HG03354 (cell line): ENCODE measurements at regions not wholly inside any gene's neighbourhood (a gene's known extent, or its start where the extent isn't known, plus 50 kb on each side); places are given as distances from the start of the nearest gene placed in this dataset.
"Not testable (repeated sequence)": the region's sequence is repeated elsewhere in the genome, so short reads cannot be mapped to it uniquely, and the experiment has no call there.

Source experiments
- ATAC-seq: cut with Tn5 transposase; IDR thresholded peaks from one replicate; pipeline ENCODE4 v1.9.1; 2021; ENCODE audit warnings: mild to moderate bottlenecking; ENCODE audit not compliant: unreplicated experiment, poor library complexity, severe bottlenecking

GRCh38 chr5:68849103-68849502, 244.7 kb upstream of the SLC30A5 start:
- ATAC-seq: no peak

DNA sequence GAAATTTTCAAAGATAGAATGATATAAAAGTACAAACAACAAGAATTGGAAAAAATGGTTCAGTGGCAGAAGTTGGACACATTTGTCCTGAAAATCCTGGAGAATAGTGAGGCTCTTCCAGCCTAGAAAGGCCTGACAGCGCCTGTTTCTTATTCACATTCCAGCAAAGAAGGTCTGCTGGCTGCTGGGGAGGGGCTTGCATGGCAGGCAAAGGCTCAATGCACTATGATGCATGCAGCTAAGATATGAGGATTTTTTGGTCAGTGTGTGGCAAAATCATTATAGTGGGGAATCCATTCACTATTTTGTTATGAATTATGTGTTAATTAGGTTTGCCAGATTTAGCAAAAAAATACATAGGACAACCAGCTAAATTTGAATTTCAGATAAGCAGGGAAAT, 243.9 kb upstream of the SLC30A5 start:
- ATAC-seq: no peak

DNA sequence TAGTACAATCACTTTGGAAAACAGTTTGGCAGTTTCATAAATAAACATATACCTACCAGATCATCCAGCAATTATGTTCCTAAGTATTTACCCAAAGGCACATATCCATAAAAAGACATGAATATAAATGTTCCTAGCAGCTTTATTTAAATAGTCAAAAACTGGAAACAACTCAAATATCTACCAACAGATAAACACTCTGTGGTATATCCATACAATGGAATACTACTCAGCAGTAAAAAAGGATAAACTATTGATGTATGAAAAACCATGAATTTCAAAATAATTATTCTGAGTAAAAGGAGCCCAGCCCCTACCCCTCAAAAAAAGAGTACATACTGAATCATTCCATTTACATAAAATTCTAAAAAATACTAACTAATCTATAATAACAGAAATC, 232.7 kb upstream of the SLC30A5 start:
- no peak for ATAC-seq

DNA sequence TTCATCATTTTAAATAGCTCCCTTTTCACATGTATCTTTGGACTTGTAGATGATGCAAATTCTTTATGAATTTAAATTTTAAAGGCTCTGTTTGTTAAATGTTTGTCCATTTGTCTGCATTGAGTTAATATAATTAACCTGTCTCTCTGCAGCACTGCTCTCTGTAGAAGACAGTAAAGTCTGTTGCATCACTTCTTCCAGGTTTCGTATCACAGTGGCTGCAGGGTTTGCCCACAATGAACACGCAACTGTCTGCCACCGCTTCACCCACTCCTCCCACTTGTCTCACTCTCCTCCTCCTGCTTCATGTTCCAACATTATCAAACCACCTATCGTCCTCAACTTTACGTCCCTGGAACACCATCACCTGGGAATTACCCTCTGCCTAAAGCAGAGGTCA, 231.3 kb upstream of the SLC30A5 start:
- ATAC-seq: no peak

DNA sequence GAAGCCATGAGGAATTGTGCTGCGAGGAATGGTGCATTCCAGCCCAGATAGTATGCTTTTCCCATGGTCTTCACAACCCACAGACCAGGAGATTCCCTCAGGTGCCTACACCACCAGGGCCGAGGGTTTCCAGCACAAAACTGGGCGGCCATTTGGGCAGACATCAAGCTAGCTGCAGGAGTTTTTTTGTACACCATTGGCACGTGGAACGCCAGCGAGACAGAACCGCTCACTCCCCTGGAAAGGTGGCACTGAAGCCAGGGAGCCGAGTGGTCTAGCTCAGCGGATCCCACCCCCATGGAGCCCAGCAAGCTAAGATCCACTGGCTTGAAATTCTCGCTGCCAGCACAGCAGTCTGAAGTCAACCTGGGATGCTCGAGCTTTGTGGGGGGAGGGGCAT, 228.6 kb upstream of the SLC30A5 start:
- not testable (repeated sequence) for ATAC-seq

DNA sequence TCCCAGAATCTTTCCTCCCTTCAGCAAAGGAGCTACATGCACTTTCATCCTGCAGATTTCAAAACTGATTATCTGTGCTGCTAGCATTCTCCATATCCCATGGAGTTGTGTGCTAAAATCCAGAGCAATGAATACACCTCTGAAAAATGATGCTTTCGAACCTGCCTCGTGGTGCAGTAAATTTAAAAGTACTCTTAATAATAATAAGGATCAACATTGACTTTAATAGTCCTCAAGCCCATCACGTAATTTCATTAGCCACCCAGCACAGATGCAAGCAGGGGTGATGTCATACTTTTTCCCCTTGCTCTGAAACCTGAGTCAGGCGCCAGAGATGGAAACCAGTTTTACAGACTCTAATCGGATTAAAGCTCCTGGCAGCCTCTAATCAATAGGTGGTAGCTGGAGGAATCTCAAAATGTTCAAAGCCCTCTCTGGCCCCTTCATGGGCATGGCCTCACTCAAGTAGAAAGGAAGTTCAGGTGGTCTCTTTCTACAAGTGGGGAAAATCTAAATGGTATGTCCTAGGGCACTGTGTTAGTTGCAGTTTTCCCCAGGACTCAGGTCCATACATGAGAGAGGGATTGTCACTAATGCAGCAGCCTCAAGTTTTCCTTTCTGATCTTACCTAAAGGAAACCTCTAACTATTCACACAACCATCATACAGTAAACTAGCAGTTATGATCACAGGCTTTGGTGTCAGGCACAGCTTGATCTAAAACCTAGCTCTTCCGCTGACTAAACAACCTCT, 221.6 kb upstream of the SLC30A5 start:
- no peak for ATAC-seq

DNA sequence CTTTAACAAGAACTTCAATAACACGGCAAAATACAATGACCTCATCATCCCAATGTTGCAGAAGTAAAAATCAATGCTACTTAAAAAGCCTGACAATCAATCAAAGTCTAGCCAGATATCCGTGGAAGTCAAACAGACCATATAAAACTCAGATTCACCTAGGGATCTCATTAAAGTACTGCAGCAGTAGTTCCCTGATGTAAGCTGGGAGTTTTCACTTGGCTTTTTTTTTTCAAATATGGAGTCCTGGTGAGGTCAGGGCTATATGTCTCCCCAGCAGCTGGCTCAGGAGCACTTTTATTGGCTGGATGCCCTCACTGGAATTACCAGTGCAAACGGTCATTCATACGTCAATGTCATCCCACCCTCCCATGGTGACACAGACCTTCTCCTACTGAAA, 220.6 kb upstream of the SLC30A5 start:
- no peak for ATAC-seq

- no peak for ATAC-seq
Measured at GRCh38 chr5:68875351-68875750, 218.5 kb upstream of the SLC30A5 start.

DNA sequence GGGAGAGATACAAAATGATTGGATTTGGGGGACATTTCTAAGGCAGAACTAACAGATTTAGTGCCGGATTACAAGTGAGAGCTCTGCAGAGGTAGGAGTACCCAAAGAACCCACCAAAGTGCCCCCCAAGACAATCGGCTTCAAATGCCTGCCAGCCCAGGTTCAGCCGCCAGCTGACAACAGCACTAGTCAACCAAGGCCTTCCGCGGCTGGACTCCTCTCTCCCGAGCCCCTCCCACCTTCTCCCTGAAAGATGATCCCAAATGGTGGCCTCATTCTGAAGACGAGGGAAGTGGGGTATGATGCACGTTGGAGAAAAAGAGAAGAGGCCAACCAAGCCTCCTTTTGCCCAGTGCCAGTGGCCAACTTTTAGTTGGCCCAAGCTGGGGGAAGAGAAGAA, 210.4 kb upstream of the SLC30A5 start:
- ATAC-seq: no peak

DNA sequence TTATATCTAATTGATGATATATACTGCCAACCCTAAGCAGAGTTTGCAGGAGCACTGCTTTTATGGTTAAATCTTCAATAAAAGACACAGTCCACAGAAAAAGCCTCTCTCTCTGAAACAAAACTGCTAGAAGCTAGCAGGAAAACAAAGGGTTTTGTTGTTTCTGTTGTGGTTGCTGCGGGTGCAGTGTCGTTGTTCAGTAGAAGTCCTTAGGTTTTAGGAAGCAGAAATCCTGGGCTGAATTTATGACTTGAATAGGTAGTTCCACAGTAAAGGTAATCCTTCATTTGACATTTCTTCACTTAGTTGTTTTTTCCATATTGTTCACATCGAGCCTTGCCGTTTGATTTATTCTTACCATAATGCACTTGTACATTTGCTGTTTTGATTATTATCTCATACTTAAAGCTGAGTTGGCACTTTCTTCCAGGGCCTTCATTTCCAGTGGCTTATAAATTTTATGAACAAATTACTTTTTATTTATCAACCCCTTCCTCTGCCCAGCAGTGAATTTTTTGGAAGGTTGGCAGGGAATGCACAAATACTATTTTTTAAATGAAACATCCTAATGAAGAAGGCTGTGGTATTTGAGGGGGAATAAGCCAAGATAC, 209.6 kb upstream of the SLC30A5 start:
- ATAC-seq: no peak

DNA sequence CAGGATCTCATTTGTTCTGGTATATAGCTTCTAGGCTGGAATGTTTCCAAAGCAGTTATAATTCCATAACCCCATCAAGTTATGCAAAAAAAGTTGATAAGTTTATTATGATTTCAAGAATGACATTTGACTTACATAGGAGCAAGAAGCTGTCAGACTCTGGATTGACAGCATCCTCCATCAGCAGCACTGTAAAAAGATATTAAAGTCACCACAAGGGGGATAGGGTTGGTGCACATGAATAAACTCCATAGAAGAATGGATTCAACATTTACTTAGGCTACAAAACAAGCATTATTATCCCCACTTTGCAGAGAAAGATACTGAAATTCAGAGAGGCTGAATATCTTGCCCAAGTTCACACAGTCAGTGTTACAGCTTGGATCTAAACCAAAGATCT, 208.9 kb upstream of the SLC30A5 start:
- ATAC-seq: no peak

DNA sequence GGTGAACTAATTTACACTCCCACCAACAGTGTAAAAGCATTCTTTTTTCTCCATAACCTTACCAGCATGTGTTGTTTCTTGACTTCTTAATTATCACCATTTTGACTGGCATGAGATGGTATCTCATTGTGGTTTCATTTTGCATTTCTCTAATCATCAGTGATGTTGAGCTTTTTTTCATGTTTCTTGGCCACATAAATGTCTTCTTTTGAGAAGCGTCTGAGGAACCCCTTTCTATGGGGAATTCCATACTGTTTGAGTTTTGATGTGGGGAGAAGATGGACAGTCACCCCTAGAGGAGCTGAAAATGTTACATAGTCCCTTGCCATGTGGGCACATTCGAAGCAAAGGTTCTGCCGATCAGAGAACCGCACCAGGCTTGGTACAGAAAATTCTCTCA, 207.0 kb upstream of the SLC30A5 start:
- ATAC-seq: no peak

- ATAC-seq: no peak
Measured at GRCh38 chr5:68891718-68892117, 202.1 kb upstream of the SLC30A5 start.

GRCh38 chr5:68894673-68895072, 199.1 kb upstream of the SLC30A5 start:
- ATAC-seq: no peak

GRCh38 chr5:68898951-68899471, 194.8 kb upstream of the SLC30A5 start:
- ATAC-seq: no peak

GRCh38 chr5:68911840-68912690, 181.7 kb upstream of the SLC30A5 start:
- ATAC-seq: no peak

DNA sequence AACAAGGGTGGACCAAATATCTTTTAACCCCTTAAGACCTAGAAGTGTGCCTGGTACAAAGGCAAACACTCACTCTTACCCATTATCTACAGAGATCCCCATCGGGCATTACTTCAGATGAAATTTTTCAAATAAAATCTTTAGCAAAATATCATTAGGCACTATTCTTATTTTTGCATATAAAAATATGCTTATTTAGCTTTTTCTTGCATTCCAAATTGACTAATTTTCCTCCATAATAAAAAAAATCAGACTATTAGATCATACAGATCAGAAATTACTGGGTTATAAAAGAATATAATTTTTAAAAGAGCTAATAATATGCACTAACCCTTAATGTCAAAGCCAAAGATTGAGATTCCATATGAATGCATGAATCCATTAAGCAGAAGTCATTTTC, 178.7 kb upstream of the SLC30A5 start:
- ATAC-seq: no peak

DNA sequence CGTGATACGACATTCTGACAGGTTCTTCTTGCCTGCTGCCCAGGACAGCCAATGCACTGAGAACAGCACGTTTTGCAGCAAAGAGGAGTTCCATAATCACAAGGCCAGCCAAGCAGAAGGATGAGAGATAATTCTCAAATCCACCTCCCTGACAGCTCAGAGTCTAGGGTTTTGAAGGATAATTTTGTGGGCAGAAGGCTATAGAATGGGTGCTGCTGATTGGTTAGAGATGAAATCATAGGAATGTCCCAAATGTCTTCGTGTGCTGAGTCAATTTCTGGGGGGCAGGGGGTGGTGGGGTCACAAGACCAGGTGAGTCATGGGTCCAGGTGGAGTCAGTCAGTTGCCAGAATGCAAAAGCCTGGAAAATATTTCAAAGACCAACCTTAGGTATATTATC, 175.5 kb upstream of the SLC30A5 start:
- no peak for ATAC-seq

DNA sequence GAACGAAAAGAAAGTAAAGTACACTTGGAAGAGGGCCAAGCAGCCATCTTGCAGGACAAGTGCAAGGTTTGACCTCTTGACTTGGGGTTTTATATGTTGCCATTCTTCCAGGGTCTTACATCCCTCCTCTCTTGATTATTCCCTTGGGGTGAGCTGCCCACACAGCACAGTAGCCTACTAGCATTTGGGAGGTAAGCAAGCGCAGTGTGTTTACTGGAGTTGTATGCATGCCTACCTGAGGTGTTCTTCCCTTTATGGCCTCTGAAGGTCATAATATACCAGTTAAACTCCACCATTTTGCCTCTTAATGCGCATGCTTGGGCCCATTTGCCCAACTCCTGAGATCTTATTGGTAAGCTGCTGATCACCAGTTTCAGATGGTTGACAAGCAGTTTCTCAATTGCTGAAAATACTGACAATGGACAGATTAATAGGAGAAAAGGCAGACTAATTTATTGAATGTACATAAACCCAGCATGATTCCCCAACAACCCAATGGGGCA, 173.8 kb upstream of the SLC30A5 start:
- ATAC-seq: no peak

DNA sequence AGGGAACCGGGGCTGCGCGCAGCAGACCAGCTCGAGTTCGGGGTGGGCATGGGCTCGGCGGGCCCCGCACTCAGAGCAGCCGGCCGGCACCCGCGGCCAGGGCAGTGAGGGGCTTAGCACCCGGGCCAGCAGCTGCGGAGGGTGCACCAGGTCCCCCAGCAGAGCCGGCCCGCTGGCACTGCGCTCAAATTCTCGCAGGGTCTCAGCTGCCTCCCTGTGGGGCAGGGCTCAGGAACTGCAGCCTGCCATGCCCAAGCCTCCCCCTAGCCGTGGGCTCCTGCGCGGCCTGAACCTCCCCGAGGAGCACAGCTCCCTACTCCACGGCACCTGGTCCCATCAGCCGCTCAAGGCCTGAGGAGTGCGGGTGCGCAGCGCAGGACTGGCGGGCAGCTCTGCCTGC, 172.9 kb upstream of the SLC30A5 start:
- ATAC-seq: no peak
